A673 (cell line): ENCODE measurements at regions not wholly inside any gene's neighbourhood (a gene's known extent, or its start where the extent isn't known, plus 50 kb on each side); places are given as distances from the start of the nearest gene placed in this dataset.

Experiments used
- BruUV-seq: library from RNA; stranded (reverse); fragments of 400-500 nt; replicated peaks from 2 replicates; lab custom pipeline; 2021; lab: Mats Ljungman, UMichigan
- CTCF ChIA-PET: fragments of 300-600 bp; sonication (Branson Sonifier 250); formaldehyde crosslinking; loops from one replicate; lab custom pipeline; 2022; ENCODE audit warnings: antibody characterized with exemption; lab: Charles Lee
- POLR2A ChIA-PET: fragments of 300-600 bp; sonication (Branson Sonifier 250); formaldehyde crosslinking; loops from one replicate; lab custom pipeline; 2022; ENCODE audit warnings: antibody characterized with exemption; ENCODE audit not compliant: low non-redundant PET; lab: Charles Lee
- DNase-seq: peaks from one replicate; pipeline ENCODE4 v3.0.0-alpha.2; 2015; ENCODE audit warnings: low spot score
- H3K27ac ChIP-seq: fragments of 200-600 bp; sonication (generic); 2 replicates; pipeline ENCODE4 v1.5.1; 2016; ENCODE audit warnings: mixed run types, low read depth, mild to moderate bottlenecking, mixed read lengths, antibody characterized with exemption, low read length; ENCODE audit not compliant: poor library complexity, severe bottlenecking
- H3K27me3 ChIP-seq: fragments of 200-600 bp; sonication (generic); replicated peaks from 2 replicates; pipeline ENCODE4 v1.6.1; 2017; ENCODE audit warnings: mixed run types, low read depth, mild to moderate bottlenecking, mixed read lengths, antibody characterized with exemption, low read length; ENCODE audit not compliant: insufficient read depth, poor library complexity
- H3K36me3 ChIP-seq: fragments of 200-600 bp; sonication (generic); 2 replicates; pipeline ENCODE4 v1.6.1; 2016; ENCODE audit warnings: mixed run types, mild to moderate bottlenecking, mixed read lengths, antibody characterized with exemption, low read length; ENCODE audit not compliant: insufficient read depth, poor library complexity, severe bottlenecking
- H3K4me1 ChIP-seq: fragments of 200-600 bp; sonication (generic); 2 replicates; pipeline ENCODE4 v1.6.1; 2017; ENCODE audit warnings: mixed run types, mild to moderate bottlenecking, mixed read lengths, antibody characterized with exemption, low read length; ENCODE audit not compliant: insufficient read depth, poor library complexity, severe bottlenecking
- H3K4me3 ChIP-seq: fragments of 200-600 bp; sonication (generic); 2 replicates; pipeline ENCODE4 v1.5.1; 2016; ENCODE audit warnings: low read depth, mixed run types, mild to moderate bottlenecking, mixed read lengths, low read length; ENCODE audit not compliant: poor library complexity, severe bottlenecking
- H3K9me3 ChIP-seq: fragments of 200-600 bp; sonication (generic); 2 replicates; pipeline ENCODE4 v1.6.1; 2016; ENCODE audit warnings: mixed run types, low read depth, mild to moderate bottlenecking, mixed read lengths, antibody characterized with exemption, low read length; ENCODE audit not compliant: poor library complexity, severe bottlenecking
- EZH2 ChIP-seq: fragments of 200-600 bp; sonication (generic); IDR thresholded peaks from 2 replicates; pipeline ENCODE4 v1.6.1; 2017; ENCODE audit warnings: borderline replicate concordance, low read depth, mild to moderate bottlenecking, mixed read lengths, antibody characterized with exemption, low read length; ENCODE audit not compliant: poor library complexity, severe bottlenecking
- intact Hi-C: fragments of 100-400 bp; cut with micrococcal nuclease; formaldehyde crosslinking; loops from one replicate; pipeline ENCODE4 v1.10.0; 2022; ENCODE audit not compliant: unreplicated experiment
- TF ChIP-seq, protein P1 (sequence below): fragments of 300-800, 200-600 bp; sonication (generic); conservative IDR thresholded peaks from 2 replicates; pipeline ENCODE4 v1.5.1; 2017; ENCODE audit warnings: low read depth, mild to moderate bottlenecking, antibody characterized with exemption, low read length, moderate library complexity, mixed read lengths

DNA sequence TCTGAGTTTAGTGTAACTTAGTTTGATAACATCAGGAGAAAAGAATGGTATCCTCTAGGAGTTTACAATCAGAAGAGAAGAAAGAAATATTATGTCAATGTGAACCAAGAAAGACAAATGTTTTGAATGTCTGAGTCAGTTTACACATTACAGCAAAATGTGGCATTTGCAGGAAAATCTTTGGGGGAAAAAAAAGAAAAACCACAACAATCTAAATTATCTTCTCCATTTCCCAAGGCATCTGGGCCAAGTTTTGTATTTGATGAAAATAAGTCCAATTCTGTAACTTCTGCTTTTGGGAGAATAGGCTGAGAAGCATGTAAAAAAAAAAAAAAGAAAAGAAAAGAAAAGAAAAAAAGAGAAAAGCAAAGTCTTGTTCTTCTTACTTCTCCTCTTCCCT lies 58.8 kb upstream of the FLRT2 start:
- peaks cover 20% of the 10 kb centered on the region for H3K4me1 ChIP-seq
- TF ChIP-seq, protein P1, sequence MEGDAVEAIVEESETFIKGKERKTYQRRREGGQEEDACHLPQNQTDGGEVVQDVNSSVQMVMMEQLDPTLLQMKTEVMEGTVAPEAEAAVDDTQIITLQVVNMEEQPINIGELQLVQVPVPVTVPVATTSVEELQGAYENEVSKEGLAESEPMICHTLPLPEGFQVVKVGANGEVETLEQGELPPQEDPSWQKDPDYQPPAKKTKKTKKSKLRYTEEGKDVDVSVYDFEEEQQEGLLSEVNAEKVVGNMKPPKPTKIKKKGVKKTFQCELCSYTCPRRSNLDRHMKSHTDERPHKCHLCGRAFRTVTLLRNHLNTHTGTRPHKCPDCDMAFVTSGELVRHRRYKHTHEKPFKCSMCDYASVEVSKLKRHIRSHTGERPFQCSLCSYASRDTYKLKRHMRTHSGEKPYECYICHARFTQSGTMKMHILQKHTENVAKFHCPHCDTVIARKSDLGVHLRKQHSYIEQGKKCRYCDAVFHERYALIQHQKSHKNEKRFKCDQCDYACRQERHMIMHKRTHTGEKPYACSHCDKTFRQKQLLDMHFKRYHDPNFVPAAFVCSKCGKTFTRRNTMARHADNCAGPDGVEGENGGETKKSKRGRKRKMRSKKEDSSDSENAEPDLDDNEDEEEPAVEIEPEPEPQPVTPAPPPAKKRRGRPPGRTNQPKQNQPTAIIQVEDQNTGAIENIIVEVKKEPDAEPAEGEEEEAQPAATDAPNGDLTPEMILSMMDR = no peak
- TF ChIP-seq EZH2 = no peak
- DNase-seq = no peak
- no peaks in the 10 kb centered on the region for H3K27me3 ChIP-seq
- no TSS peak for BruUV-seq
- ChIA-PET POLR2A (no interaction called here), CTCF (no interaction called here)
- intact Hi-C loops = no loop called here
- H3K9me3 ChIP-seq = no peaks in the 10 kb centered on the region
- H3K36me3 ChIP-seq = no peaks in the 10 kb centered on the region
- H3K4me3 ChIP-seq = no peak overlapping the region
- H3K27ac ChIP-seq = no peak overlapping the region

DNA sequence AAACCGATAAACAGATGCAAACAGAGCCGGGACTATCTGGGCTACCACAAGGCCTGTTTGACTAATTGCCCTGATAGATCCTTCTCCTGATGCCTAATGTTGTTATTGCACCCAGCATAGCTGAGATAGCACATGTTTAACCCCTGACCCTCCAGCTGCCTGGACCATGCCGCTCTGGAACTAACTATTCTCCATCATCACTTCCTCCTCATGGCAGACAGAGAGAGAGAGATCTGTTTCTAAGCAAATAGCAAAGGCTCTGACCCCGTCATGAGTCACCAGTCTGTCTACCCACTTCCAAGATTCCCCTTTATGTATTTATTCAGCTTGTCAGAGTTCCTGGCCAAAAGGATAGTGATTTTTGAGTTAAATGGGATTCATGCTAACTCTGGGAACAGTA lies 58.2 kb upstream of the FLRT2 start:
- peak; percentile 21 for DNase-seq
- CTCF ChIA-PET = no interaction called here
- H3K27ac ChIP-seq = no peak overlapping the region
- intact Hi-C loops = no loop called here
- H3K4me1 ChIP-seq = peaks cover 20% of the 10 kb centered on the region
- TF ChIP-seq EZH2 = no peak
- TF ChIP-seq, protein P1 = no peak
- H3K9me3 ChIP-seq = no peaks in the 10 kb centered on the region
- H3K27me3 ChIP-seq = no peaks in the 10 kb centered on the region
- BruUV-seq = no TSS peak
- no peaks in the 10 kb centered on the region for H3K36me3 ChIP-seq
- POLR2A ChIA-PET = no interaction called here
- no peak overlapping the region for H3K4me3 ChIP-seq

DNA sequence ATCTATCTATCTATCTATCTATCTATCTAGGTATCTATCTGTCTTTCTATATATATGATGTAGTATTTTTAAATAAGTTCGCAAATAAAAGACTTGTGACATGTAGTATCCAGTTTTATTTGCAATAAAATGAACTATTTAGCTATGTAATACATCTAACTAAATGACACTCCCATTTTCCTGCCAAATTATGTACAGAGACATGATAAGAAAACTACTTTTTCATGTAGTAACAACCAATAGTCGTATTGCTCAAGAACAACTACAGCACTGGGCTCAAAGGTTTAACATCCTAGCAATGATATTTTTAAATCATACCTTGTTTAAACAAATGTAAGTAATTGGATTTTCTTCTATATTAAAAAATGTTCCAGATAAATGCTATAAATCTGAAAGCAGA lies 55.5 kb upstream of the FLRT2 start:
- Histone ChIP-seq H3K9me3 (no peaks in the 10 kb centered on the region), H3K4me1 (peaks cover 20% of the 10 kb centered on the region), H3K27ac (peak overlapping the region; percentile 60), H3K27me3 (no peaks in the 10 kb centered on the region), H3K36me3 (no peaks in the 10 kb centered on the region), H3K4me3 (no peak overlapping the region)
- TF ChIP-seq EZH2 = no peak
- TF ChIP-seq, protein P1 = no peak
- ChIA-PET POLR2A (no interaction called here), CTCF (no interaction called here)
- DNase-seq = no peak
- intact Hi-C loops = no loop called here
- BruUV-seq = no TSS peak
